ENCODE measurements at regions not wholly inside any gene's neighbourhood (a gene's known extent, or its start where the extent isn't known, plus 50 kb on each side); places are given as distances from the start of the nearest gene placed in this dataset.

GRCh38 chr7:121621937-121622336 is 225.8 kb upstream of the FAM3C start:
- Histone ChIP-seq H3K4me3 (no peak overlapping the region), H3K36me3 (no peaks in the 10 kb centered on the region), H3K27me3 (no peaks in the 10 kb centered on the region), H3K4me1 (no peaks in the 10 kb centered on the region), H3K9me3 (no peaks in the 10 kb centered on the region), H3K27ac (no peak overlapping the region)
- DNase-seq = no peak
- TF ChIP-seq POLR2A (IDR thresholded peaks at IDR 0.05) (no peak), CTCF (IDR thresholded peaks at IDR 0.05) (no peak)

DNA sequence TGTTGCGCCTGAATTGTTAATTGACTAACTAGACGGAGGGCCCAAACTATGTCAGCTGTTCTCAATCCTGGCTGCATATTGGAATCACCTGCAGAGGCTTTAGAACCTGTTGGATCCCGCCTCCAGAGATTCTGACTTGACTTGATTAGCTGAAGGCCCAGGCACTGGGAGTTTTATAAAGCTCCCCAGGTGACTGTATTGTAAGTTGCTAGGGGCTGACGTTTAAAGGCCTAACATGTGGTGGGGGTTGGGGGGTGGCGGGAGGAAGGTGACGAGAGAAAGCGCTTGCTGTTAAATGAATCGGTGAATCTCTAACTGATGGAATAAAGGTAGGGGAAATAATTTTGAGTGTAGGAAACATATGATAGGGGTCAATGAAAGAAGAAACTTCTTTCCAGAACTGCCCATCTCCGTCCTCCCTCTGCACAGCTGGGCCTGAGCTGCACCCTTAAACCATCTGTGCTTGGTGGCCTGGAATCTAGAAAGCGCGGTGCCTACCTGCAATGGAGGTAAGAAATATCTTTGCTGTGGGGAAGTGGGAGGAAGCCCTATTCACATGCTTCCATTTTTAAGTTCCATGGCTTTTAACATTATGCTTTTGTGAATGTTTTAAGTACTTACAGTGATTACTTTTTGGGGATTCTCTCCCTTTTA is 225.0 kb upstream of the FAM3C start:
- H3K4me1 ChIP-seq = no peaks in the 10 kb centered on the region
- no peaks in the 10 kb centered on the region for H3K36me3 ChIP-seq
- H3K27ac ChIP-seq = no peak overlapping the region
- no peak for DNase-seq
- H3K4me3 ChIP-seq = no peak overlapping the region
- H3K9me3 ChIP-seq = no peaks in the 10 kb centered on the region
- TF ChIP-seq CTCF (IDR thresholded peaks at IDR 0.05) = no peak
- no peak for TF ChIP-seq POLR2A (IDR thresholded peaks at IDR 0.05)
- no peaks in the 10 kb centered on the region for H3K27me3 ChIP-seq

- H3K4me3 ChIP-seq = no peak overlapping the region
- no peaks in the 10 kb centered on the region for H3K4me1 ChIP-seq
- no peaks in the 10 kb centered on the region for H3K36me3 ChIP-seq
- no peak overlapping the region for H3K27ac ChIP-seq
- H3K27me3 ChIP-seq = no peaks in the 10 kb centered on the region
- DNase-seq = no peak
- TF ChIP-seq CTCF (IDR thresholded peaks at IDR 0.05) = no peak
- TF ChIP-seq POLR2A (IDR thresholded peaks at IDR 0.05) = no peak
- H3K9me3 ChIP-seq = no peaks in the 10 kb centered on the region
Observed at GRCh38 chr7:121620206-121620605, 224.1 kb upstream of the FAM3C start.

- TF ChIP-seq POLR2A (IDR thresholded peaks at IDR 0.05) (no peak), CTCF (IDR thresholded peaks at IDR 0.05) (no peak)
- Histone ChIP-seq H3K27me3 (no peaks in the 10 kb centered on the region), H3K9me3 (no peaks in the 10 kb centered on the region), H3K4me3 (no peak overlapping the region), H3K4me1 (no peaks in the 10 kb centered on the region), H3K27ac (no peak overlapping the region), H3K36me3 (no peaks in the 10 kb centered on the region)
- no peak for DNase-seq
Observed at GRCh38 chr7:121618182-121618581, 222.1 kb upstream of the FAM3C start.

- Histone ChIP-seq H3K27me3 (no peaks in the 10 kb centered on the region), H3K36me3 (no peaks in the 10 kb centered on the region), H3K4me1 (no peaks in the 10 kb centered on the region), H3K27ac (no peak overlapping the region), H3K9me3 (no peaks in the 10 kb centered on the region), H3K4me3 (no peak overlapping the region)
- TF ChIP-seq CTCF (IDR thresholded peaks at IDR 0.05) = no peak
- DNase-seq = no peak
Observed at GRCh38 chr7:121610243-121610642, 214.1 kb upstream of the FAM3C start.

- Histone ChIP-seq H3K36me3 (no peaks in the 10 kb centered on the region), H3K4me3 (no peak overlapping the region), H3K4me1 (no peaks in the 10 kb centered on the region), H3K9me3 (no peaks in the 10 kb centered on the region), H3K27me3 (no peaks in the 10 kb centered on the region), H3K27ac (no peak overlapping the region)
- no peak for DNase-seq
- no peak for TF ChIP-seq CTCF (IDR thresholded peaks at IDR 0.05)
- no peak for TF ChIP-seq POLR2A (IDR thresholded peaks at IDR 0.05)
Observed at GRCh38 chr7:121609208-121609607, 213.1 kb upstream of the FAM3C start.

Measured in Peyer's patch (tissue), 4 donors.